Stomach smooth muscle (tissue), 2 donors: ENCODE measurements at regions not wholly inside any gene's neighbourhood (a gene's known extent, or its start where the extent isn't known, plus 50 kb on each side); places are given as distances from the start of the nearest gene placed in this dataset.

Experiments
- H3K27ac ChIP-seq: one replicate; pipeline ENCODE4 v1.7.0; 2013; ENCODE audit warnings: mild to moderate bottlenecking, low read length, inconsistent platforms
- H3K27me3 ChIP-seq, 2 donors: one replicate each; pipeline ENCODE4 v1.7.0; 2013; ENCODE audit warnings: low read length in 2 of 2; ENCODE audit not compliant: insufficient read depth in 2 of 2, control insufficient read depth in 1 of 2
- H3K36me3 ChIP-seq, 2 donors: one replicate each; pipeline ENCODE4 v1.7.0; 2013; ENCODE audit warnings: low read length in 2 of 2; ENCODE audit not compliant: control insufficient read depth in 2 of 2, insufficient read depth in 2 of 2
- H3K4me1 ChIP-seq: one replicate; pipeline ENCODE4 v1.7.0; 2013; ENCODE audit warnings: low read length; ENCODE audit not compliant: control insufficient read depth, insufficient read depth
- H3K4me3 ChIP-seq, 2 donors: one replicate each; pipeline ENCODE4 v1.7.0; 2013; ENCODE audit warnings: low read length in 2 of 2
- H3K9ac ChIP-seq, 2 donors: one replicate each; pipeline ENCODE4 v1.7.0; 2013; ENCODE audit warnings: low read length in 2 of 2, mild to moderate bottlenecking in 1 of 2
- H3K9me3 ChIP-seq, 2 donors: one replicate each; pipeline ENCODE4 v1.7.0; 2013; ENCODE audit warnings: low read length in 2 of 2; ENCODE audit not compliant: control insufficient read depth in 2 of 2
- donor health status: healthy.
- donor health status: Pancreatic carcinoma.

GRCh38 chr11:128392259-128392658 is 195.1 kb downstream of the ETS1 start:
- Histone ChIP-seq H3K9me3 (no peaks in the 10 kb centered on the region), H3K27ac (no peak overlapping the region), H3K27me3 (no peaks in the 10 kb centered on the region), H3K9ac (no peak overlapping the region), H3K36me3 (no peaks in the 10 kb centered on the region), H3K4me3 (no peak overlapping the region), H3K4me1 (peaks cover 7% of the 10 kb centered on the region)

GRCh38 chr11:128391811-128392210 is 195.5 kb downstream of the ETS1 start:
- no peaks in the 10 kb centered on the region for H3K27me3 ChIP-seq
- no peaks in the 10 kb centered on the region for H3K36me3 ChIP-seq
- H3K4me1 ChIP-seq, result peaks cover 7% of the 10 kb centered on the region
- H3K27ac ChIP-seq, result no peak overlapping the region
- no peak overlapping the region for H3K9ac ChIP-seq
- no peak overlapping the region for H3K4me3 ChIP-seq
- H3K9me3 ChIP-seq, result no peaks in the 10 kb centered on the region

GRCh38 chr11:128390246-128390645 is 197.1 kb downstream of the ETS1 start:
- H3K27me3 ChIP-seq, result no peaks in the 10 kb centered on the region
- no peak overlapping the region for H3K9ac ChIP-seq
- no peak overlapping the region for H3K27ac ChIP-seq
- H3K4me1 ChIP-seq, result peaks cover 7% of the 10 kb centered on the region
- no peaks in the 10 kb centered on the region for H3K36me3 ChIP-seq
- H3K9me3 ChIP-seq, result no peaks in the 10 kb centered on the region
- no peak overlapping the region for H3K4me3 ChIP-seq

GRCh38 chr11:128389461-128389976 is 197.8 kb downstream of the ETS1 start:
- no peak overlapping the region for H3K9ac ChIP-seq
- no peak overlapping the region for H3K4me3 ChIP-seq
- H3K27me3 ChIP-seq, result no peaks in the 10 kb centered on the region
- no peak overlapping the region for H3K27ac ChIP-seq
- no peaks in the 10 kb centered on the region for H3K36me3 ChIP-seq
- H3K9me3 ChIP-seq, result no peaks in the 10 kb centered on the region
- H3K4me1 ChIP-seq, result peaks cover 7% of the 10 kb centered on the region

- Histone ChIP-seq H3K4me3 (no peak overlapping the region), H3K36me3 (no peaks in the 10 kb centered on the region), H3K9ac (no peak overlapping the region), H3K27ac (no peak overlapping the region), H3K27me3 (no peaks in the 10 kb centered on the region), H3K9me3 (no peaks in the 10 kb centered on the region), H3K4me1 (peaks cover 7% of the 10 kb centered on the region)
These were observed 199.0 kb downstream of the ETS1 start for GRCh38 chr11:128388206-128388815.

GRCh38 chr11:128379587-128380580 is 207.5 kb downstream of the ETS1 start:
- Histone ChIP-seq H3K27ac (no peak overlapping the region), H3K4me1 (no peaks in the 10 kb centered on the region), H3K9me3 (peaks cover 0 to 7% of the 10 kb centered on the region in 2 donors), H3K4me3 (no peak overlapping the region), H3K27me3 (no peaks in the 10 kb centered on the region), H3K36me3 (no peaks in the 10 kb centered on the region), H3K9ac (no peak overlapping the region)

GRCh38 chr11:128375961-128376360 is 211.4 kb downstream of the ETS1 start:
- Histone ChIP-seq H3K36me3 (no peaks in the 10 kb centered on the region), H3K27me3 (no peaks in the 10 kb centered on the region), H3K4me1 (no peaks in the 10 kb centered on the region), H3K27ac (no peak overlapping the region), H3K4me3 (no peak overlapping the region), H3K9ac (no peak overlapping the region), H3K9me3 (peaks cover 0 to 7% of the 10 kb centered on the region in 2 donors)

- Histone ChIP-seq H3K27ac (no peak overlapping the region), H3K9me3 (peaks cover 0 to 6% of the 10 kb centered on the region in 2 donors), H3K9ac (no peak overlapping the region), H3K27me3 (no peaks in the 10 kb centered on the region), H3K4me1 (no peaks in the 10 kb centered on the region), H3K36me3 (no peaks in the 10 kb centered on the region), H3K4me3 (no peak overlapping the region)
These were observed 213.3 kb downstream of the ETS1 start for GRCh38 chr11:128374026-128374425.

- Histone ChIP-seq H3K36me3 (no peaks in the 10 kb centered on the region), H3K4me1 (no peaks in the 10 kb centered on the region), H3K27me3 (no peaks in the 10 kb centered on the region), H3K9me3 (no peaks in the 10 kb centered on the region), H3K9ac (no peak overlapping the region), H3K27ac (no peak overlapping the region), H3K4me3 (no peak overlapping the region)
These were observed 214.4 kb downstream of the ETS1 start for GRCh38 chr11:128372977-128373376.

GRCh38 chr11:128367573-128367972 is 219.8 kb downstream of the ETS1 start:
- Histone ChIP-seq H3K9me3 (no peaks in the 10 kb centered on the region), H3K4me3 (no peak overlapping the region), H3K4me1 (no peaks in the 10 kb centered on the region), H3K27me3 (no peaks in the 10 kb centered on the region), H3K27ac (no peak overlapping the region), H3K9ac (no peak overlapping the region), H3K36me3 (no peaks in the 10 kb centered on the region)
